ENCODE measurements at regions not wholly inside any gene's neighbourhood (a gene's known extent, or its start where the extent isn't known, plus 50 kb on each side); places are given as distances from the start of the nearest gene placed in this dataset.

DNA sequence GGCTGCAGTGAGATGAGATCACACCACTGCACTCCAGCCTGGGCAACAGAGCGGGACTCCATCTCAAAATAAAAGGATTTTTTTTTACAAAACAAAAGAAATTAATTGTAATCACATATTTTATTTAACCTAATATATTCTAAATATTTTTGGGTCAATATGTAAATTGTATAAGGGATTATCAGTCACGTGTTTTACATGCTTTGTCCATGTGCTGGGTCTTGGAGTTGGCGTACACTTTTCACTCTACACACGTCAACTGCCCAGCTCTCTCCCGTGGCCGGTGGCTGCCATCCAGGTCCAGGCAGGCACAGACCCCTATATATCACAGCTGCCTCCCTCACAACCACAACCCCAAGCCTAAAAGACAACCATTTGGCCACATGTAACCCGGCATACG is 68.1 kb downstream of the RBFOX3 start:
- TF ChIP-seq CTCF (IDR thresholded peaks at IDR 0.05): no peak
- TF ChIP-seq POLR2A (IDR thresholded peaks at IDR 0.05): no peak

Measured in tibial nerve (tissue), 3 donors.